OCI-LY3 (cell line): ENCODE measurements at regions not wholly inside any gene's neighbourhood (a gene's known extent, or its start where the extent isn't known, plus 50 kb on each side); places are given as distances from the start of the nearest gene placed in this dataset.

Source experiments
- CTCF ChIP-seq: fragments of 200-600, 300-600 bp; sonication (generic); IDR thresholded peaks from 2 replicates; pipeline ENCODE4 v1.5.1; 2014; ENCODE audit warnings: antibody characterized with exemption, low read length, low read depth
- EZH2phosphoT487 ChIP-seq: fragments of 200-600 bp; shearing (Covaris generic); IDR thresholded peaks from 2 replicates; pipeline ENCODE4 v1.6.1; 2018; ENCODE audit warnings: antibody characterized with exemption, mixed run types, low read depth

DNA sequence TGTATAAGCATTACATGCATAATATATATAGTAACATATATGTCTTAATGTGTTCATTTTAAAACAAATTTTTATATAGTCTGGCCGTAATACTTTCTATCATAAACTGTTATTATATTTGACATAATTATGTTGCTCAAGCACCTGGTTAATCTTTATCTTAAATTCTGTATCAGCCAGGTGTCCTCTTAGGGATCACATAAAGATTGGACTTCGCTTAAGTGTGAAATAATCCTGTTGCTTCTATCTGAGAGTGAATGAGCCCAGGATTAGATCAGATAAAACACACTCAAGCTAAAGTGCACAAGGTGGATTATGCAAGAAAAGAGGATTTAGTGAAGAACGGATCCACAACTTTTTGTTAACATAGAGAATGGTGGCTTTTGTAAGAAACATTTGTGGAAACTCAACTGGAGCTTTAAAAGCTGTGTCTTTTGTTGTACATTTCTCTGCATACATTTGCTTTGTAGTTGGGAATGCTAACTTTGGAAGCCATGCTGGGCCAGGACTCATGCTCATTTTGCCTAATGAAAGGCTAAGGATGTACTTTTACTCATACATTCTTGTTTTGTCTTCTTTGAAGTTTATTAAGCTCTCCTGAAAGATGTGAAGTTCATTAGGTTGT lies 437.8 kb downstream of the ZIC1 start:
- TF ChIP-seq CTCF = no peak
- TF ChIP-seq EZH2phosphoT487 = no peak
